Stimulated activated naive CD4-positive, alpha-beta T cell treated with Interleukin-2 at 50 U/mL for 16 hours (primary cell): ENCODE measurements at regions not wholly inside any gene's neighbourhood (a gene's known extent, or its start where the extent isn't known, plus 50 kb on each side); places are given as distances from the start of the nearest gene placed in this dataset.
A peak's percentile ranks its signal among the peaks of the same experiment; 100 is the strongest.

Source experiments
- DNase-seq: peaks from one replicate; lab custom pipeline; 2025; lab: John Stamatoyannopoulos, UW

GRCh38 chr14:53545217-53545616 is 392.1 kb upstream of the DDHD1 start:
- DNase-seq, result no peak

GRCh38 chr14:53542732-53543131 is 389.6 kb upstream of the DDHD1 start:
- no peak for DNase-seq

GRCh38 chr14:53541411-53541810 is 388.3 kb upstream of the DDHD1 start:
- no peak for DNase-seq

GRCh38 chr14:53539489-53540126 is 386.5 kb upstream of the DDHD1 start:
- peak; percentile 25 for DNase-seq

- DNase-seq, result no peak
Observed at GRCh38 chr14:53538316-53538881, 385.3 kb upstream of the DDHD1 start.

GRCh38 chr14:53537422-53538315 is 384.5 kb upstream of the DDHD1 start:
- no peak for DNase-seq

GRCh38 chr14:53536446-53536845 is 383.3 kb upstream of the DDHD1 start:
- DNase-seq, result no peak

- DNase-seq, result no peak
Observed at GRCh38 chr14:53534841-53535240, 381.7 kb upstream of the DDHD1 start.

GRCh38 chr14:53533384-53533970 is 380.4 kb upstream of the DDHD1 start:
- no peak for DNase-seq

- DNase-seq, result no peak
Observed at GRCh38 chr14:53532853-53533252, 379.7 kb upstream of the DDHD1 start.

- DNase-seq, result no peak
Observed at GRCh38 chr14:53531730-53532129, 378.6 kb upstream of the DDHD1 start.

GRCh38 chr14:53531156-53531555 is 378.0 kb upstream of the DDHD1 start:
- no peak for DNase-seq

- DNase-seq, result no peak
Observed at GRCh38 chr14:53529519-53529918, 376.4 kb upstream of the DDHD1 start.

GRCh38 chr14:53528185-53528671 is 375.1 kb upstream of the DDHD1 start:
- DNase-seq, result no peak

GRCh38 chr14:53526200-53526599 is 373.1 kb upstream of the DDHD1 start:
- no peak for DNase-seq

- no peak for DNase-seq
Observed at GRCh38 chr14:53525608-53526007, 372.5 kb upstream of the DDHD1 start.

- DNase-seq, result no peak
Observed at GRCh38 chr14:53524391-53524790, 371.3 kb upstream of the DDHD1 start.

- no peak for DNase-seq
Observed at GRCh38 chr14:53523226-53523625, 370.1 kb upstream of the DDHD1 start.

GRCh38 chr14:53520078-53520928 is 367.2 kb upstream of the DDHD1 start:
- no peak for DNase-seq

- no peak for DNase-seq
Observed at GRCh38 chr14:53519137-53519536, 366.0 kb upstream of the DDHD1 start.

- DNase-seq, result no peak
Observed at GRCh38 chr14:53517270-53517960, 364.3 kb upstream of the DDHD1 start.
